AG09309 (cell line): ENCODE measurements at regions not wholly inside any gene's neighbourhood (a gene's known extent, or its start where the extent isn't known, plus 50 kb on each side); places are given as distances from the start of the nearest gene placed in this dataset.
A peak's percentile ranks its signal among the peaks of the same experiment; 100 is the strongest.

ENCODE experiments used
- DNase-seq: peaks from one replicate; pipeline ENCODE4 v3.0.0-alpha.2; 2010; ENCODE audit warnings: low read depth
- H3K4me3 ChIP-seq: 2 replicates; pipeline ENCODE4 v1.5.1; 2011; ENCODE audit warnings: mild to moderate bottlenecking, low read depth, low read length, moderate library complexity; ENCODE audit not compliant: control insufficient read depth
- TF ChIP-seq, protein P1 (sequence below): IDR thresholded peaks from 2 replicates; pipeline ENCODE4 v1.5.1; 2011; ENCODE audit warnings: mild to moderate bottlenecking, low read depth, low read length, inconsistent platforms; ENCODE audit not compliant: insufficient read depth, control insufficient read depth; ENCODE audit errors: missing control alignments

DNA sequence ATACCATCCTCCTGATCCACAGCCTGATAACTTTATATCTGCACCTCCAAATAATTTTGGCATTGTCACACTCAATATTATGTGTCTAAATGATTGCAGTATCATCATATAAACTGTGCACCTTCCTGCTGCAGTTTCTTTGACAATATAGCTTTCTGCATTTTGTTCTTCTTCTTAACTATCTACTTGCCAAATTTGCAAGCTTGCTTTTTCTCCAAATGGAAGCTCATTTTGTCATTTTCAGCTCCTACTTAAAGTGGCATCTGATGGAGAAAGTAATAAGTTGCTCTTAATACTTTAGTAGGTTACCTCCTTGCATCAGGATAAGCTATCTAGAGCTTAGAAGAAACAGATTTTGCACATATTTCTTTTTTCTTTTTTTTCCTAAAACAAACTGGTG is 74.0 kb upstream of the DEFB112 start:
- TF ChIP-seq, protein P1, sequence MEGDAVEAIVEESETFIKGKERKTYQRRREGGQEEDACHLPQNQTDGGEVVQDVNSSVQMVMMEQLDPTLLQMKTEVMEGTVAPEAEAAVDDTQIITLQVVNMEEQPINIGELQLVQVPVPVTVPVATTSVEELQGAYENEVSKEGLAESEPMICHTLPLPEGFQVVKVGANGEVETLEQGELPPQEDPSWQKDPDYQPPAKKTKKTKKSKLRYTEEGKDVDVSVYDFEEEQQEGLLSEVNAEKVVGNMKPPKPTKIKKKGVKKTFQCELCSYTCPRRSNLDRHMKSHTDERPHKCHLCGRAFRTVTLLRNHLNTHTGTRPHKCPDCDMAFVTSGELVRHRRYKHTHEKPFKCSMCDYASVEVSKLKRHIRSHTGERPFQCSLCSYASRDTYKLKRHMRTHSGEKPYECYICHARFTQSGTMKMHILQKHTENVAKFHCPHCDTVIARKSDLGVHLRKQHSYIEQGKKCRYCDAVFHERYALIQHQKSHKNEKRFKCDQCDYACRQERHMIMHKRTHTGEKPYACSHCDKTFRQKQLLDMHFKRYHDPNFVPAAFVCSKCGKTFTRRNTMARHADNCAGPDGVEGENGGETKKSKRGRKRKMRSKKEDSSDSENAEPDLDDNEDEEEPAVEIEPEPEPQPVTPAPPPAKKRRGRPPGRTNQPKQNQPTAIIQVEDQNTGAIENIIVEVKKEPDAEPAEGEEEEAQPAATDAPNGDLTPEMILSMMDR, result no peak
- DNase-seq, result no peak
- no peak overlapping the region for H3K4me3 ChIP-seq

DNA sequence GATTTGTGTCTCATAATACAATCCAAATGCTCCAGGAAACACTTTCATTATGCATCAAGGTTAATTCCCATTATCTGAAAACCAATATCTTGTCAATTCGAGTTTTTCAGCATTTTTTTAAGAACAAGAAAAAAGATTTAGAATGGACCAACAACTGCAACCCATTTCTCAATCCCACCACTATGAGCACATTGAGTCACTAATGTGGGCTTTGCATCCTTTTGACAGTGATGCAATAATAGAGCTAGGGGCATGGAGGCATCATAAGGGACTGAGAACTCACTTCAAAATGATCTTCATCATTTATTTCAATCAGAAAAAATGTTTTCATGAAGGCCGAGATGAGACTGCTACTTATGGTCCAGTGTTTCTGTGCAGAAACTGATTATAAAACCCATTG is 74.8 kb upstream of the DEFB112 start:
- TF ChIP-seq, protein P1, result no peak
- H3K4me3 ChIP-seq, result no peak overlapping the region
- no peak for DNase-seq

DNA sequence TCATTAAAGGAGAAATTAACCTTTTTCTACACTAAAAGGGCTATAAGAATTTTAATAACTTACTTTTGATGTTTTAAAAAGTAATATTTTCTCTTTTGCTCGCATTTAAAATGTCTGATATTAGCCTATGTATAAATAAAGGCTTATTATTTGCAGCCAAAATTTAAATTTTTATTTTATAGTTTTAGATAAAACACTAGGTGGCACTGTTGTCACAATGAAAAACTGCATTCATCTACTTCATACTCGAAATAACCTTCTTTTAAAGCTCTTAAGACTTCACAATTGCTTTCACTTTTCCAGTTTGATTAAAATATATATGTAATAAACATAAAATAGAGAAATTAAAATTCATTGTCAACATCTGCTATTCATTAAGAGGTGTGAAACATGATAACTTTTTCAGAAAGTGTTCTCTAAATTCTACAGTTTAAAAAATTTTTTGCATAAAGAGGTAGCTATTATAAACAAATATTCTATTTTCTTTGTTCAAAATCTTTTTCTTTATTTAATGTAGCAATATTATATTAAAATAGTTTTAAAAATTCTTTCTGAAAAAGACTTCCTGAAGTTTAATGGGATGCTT is 78.8 kb upstream of the DEFB112 start:
- TF ChIP-seq, protein P1, result peak; percentile 38
- no peak for DNase-seq
- no peak overlapping the region for H3K4me3 ChIP-seq

DNA sequence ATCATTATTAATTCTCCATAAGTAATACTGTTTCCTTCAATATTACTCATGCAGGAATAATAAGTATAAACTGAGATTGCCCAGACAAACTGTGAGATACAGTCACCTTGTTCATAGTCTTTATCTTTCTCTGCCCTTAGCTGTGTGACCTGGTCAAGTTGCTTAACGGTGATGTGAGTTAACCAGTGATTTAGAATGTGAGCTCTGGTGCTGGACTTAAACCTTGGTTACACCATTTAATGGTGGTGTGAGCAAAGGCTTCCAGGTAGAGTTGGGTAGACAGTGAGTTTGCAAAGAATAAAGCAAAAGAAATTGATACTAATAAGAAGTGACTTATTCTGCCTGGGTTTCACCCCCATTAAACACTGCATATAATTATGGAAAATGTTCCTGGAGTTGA is 86.2 kb upstream of the DEFB112 start:
- H3K4me3 ChIP-seq, result no peak overlapping the region
- DNase-seq, result no peak
- TF ChIP-seq, protein P1, result no peak

DNA sequence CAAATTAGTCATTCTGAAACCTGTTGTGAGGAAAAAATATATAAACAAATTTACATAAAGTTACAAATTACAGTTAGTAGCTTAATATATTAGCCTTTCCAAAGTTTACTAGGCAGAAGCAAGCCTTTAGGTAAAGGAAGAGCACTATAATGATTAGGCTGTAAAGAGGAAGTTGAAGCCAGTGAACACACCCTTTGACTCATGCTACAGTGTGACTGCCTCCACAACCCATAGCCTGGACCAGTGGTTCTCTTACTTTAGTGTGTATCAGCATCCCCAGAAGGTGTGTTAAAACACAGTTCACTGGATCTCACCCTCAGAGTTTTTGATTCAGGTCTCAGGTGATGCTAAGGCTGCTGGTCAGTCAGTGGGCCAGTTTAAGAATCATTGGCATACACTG is 91.4 kb upstream of the DEFB112 start:
- H3K4me3 ChIP-seq, result no peak overlapping the region
- no peak for DNase-seq
- TF ChIP-seq, protein P1, result no peak

DNA sequence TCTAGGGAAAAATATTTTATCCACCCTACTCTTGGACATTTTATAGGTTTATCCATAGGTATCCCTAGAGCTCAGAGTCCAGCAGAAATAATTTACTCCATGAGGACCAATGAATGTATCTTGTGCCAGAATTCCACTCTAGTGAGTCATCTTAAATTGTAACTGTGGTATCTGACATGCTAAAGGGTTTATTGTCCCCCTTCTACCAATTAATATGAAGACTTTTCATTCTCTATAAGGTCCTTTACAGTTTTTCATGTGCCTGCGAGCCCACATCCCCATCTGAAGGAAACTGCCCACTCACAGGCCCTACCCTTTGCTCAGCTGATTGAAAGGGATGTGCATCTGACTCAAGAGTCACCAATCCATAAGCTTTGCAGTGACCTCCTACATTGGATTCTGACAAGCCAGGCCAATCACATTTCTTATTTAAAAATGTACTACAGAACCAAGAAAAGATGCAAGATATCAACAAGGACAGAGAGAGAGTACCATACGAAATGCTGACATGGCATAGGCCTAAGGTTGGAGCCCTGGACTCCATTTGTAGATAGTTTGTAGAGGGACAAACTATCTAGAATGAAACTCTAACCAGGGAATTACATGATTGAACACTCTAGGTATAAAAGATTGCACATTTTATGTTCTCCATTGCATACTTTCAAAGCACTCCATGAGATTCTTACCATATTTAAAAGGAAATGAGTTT is 93.4 kb upstream of the DEFB112 start:
- no peak overlapping the region for H3K4me3 ChIP-seq
- TF ChIP-seq, protein P1, result no peak
- no peak for DNase-seq
